Stimulated activated CD4-positive, alpha-beta T cell treated with anti-CD3 and anti-CD28 coated beads, Interleukin-1b, Interleukin-23, amount 100 ng/mL, for 48 hours (primary cell): ENCODE measurements at regions not wholly inside any gene's neighbourhood (a gene's known extent, or its start where the extent isn't known, plus 50 kb on each side); places are given as distances from the start of the nearest gene placed in this dataset.

Experiments used
- DNase-seq: peaks from one replicate; pipeline ENCODE4 v3.0.0-alpha.2; 2020

DNA sequence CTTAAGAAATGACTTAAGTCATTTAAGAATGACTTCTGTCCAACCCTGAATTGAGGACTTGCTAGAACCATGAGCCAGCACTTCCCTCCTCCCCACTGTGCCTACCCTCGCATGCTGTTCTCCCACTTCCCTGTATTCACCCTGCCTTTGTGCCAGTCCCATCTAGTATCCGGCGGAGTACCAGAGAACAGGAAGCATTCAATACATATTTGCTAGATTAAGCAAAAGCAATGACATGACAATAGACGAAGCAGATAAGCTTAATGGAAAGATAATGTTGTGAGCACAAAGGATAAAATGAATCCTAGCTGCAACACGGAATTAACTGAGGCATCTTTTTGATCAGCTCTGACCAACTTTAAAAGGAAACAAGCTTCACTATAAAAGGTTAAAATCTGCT, 328.5 kb downstream of the TDRD15 start:
- DNase-seq: no peak

DNA sequence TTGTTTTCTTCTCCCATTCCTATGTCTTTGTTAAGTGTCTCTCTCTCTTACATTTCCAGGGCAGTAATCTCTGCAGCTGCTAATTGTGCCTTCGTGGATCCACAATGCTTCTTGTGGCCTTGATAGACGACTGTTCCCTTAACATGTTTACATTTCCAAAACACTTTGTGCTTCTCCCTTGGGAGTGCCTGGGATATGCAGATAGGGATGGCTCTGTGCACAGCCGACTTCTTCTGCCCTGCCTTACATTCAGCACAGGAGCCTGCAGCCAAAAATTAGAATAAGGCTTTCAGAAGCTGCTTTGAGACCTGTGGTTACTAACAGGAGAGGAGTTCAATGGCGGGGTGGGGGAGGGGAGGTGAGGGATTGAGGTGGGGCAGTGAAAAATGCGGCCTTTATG, 328.9 kb downstream of the TDRD15 start:
- no peak for DNase-seq

DNA sequence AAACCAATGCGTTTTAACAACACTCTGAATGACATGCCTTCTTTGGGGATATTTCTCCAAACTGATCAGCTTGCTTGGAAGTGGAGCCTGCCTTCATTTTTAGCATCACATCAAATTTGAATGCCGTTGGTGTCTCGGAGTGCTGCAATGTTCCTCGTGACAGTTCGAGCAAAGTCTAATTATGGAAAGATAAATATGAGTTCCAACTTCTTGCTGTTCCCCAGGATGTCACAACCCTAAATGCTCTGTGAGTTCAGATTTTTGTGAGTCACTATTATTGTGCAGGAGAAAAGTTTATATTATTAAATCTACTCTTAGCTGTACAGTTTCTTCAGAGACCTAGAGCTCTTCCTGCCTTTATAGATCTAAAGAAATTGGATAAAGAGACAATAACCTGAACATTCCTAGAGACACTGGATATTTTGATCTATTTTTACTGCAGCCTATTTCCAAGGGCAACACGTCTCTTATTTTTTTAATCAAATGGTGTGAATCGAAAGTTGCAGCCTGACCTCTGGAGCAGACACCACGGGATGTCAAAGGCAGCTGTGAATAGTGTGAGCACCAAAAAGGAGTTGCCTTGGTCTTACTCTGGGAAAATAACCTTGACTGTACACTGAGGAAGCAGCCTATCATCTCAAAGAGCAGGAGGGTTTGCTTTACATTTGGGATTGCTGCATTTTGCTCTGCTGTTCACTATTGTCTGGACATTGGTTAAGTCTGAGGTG, 330.1 kb downstream of the TDRD15 start:
- no peak for DNase-seq

DNA sequence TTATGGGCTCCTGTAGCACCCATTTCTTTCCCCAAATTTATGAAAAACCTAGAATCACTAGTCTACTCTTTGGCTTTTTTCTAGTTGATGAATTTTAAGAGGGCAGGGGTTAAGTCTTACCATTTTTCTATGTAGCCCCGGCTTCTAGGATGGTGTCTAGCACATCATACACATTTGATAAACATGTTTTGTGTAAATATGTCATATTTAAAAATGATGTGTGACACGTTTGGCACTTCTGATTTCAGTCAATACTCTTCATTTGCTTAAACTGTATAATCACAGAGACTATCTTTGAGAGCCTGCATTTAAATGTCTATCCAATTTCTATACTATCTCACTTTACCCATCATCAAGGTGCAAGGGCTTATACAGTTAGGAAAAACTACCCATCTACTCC, 331.1 kb downstream of the TDRD15 start:
- no peak for DNase-seq

DNA sequence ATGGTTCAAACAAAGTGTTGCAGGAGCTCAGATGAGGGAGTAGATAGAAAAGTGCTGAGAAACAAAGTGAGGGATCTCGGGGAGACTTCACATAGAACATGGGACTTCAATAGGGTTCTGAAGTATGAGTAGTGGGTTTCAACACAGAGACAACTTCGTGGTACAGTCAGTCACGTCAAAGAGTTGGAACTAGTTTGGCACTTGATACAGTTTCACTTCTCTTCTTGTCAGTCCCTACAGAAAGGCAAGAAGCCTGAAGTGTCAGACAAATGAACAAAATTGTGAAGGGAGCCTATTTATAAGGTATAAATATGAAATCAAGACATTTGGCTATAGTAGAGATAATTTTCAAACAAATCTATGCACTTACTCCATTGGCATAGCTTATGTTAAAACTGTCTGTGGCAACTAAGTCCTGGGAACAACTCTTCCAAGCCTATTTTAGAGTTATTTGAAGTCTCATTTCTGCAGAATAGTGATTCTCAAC, 338.0 kb downstream of the TDRD15 start:
- DNase-seq: no peak

GRCh38 chr2:21466341-21466927, 342.7 kb downstream of the TDRD15 start:
- no peak for DNase-seq

DNA sequence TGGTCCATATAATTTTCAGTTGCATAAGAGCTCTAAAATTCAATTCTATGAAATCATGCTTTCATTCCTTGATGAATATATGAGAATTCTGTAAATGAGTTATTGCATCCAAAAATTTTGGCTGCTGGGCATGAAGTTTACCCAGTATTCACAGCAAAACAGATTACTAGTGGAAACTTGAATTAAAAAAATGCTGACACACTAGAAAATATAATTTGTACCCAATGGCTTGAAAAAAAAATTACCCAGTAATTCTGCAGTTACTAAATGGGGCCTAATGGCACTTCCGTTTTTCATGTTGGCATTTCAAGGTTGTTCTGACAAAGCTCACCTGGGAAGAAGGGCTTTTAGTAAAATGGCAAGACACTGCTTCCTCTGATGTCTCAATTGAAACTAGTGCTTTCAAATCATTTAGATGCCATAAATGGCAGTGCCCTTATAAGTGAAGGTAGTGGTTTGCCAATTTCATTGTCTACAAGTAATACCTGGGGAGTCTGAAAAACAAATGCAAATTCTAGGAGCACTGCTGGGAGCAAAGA, 343.6 kb downstream of the TDRD15 start:
- no peak for DNase-seq

DNA sequence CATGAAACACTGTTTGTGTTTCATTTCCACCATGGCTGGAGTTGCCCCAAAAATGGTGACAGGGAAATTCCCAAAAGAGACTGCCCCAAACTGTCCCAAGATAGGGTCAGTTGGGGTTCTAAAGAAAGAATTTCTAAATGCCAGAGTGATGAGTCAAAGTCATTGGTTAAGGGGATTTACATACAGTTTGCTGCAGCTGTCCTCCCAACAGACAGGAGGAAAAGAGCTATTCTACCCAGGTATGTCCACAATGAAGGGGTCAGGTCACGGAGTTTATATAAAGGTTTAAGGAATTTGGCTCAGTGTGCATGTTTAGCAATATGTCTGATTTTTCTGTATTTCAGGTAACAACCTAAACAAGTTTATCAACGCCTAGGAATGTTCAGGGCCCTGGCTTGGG, 344.1 kb downstream of the TDRD15 start:
- DNase-seq: no peak

DNA sequence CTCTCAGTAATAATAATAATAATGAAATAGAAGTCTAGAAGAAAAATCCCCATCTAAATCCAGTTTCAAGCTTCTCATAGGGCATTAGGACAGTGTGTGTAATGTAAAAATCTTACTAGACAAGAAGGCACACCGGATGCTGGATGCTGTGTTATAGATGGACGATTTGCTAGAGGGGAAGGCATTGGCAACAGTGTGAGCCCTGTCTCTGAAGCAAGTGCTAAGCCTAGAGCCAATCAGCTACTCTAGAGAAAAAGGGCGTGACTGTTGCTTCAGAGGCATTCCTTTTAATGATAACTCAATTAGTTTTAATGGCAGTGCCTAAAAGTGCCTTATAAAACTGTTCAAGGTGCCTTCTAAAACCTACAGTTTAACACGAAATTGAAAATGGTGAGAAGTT, 344.9 kb downstream of the TDRD15 start:
- no peak for DNase-seq

DNA sequence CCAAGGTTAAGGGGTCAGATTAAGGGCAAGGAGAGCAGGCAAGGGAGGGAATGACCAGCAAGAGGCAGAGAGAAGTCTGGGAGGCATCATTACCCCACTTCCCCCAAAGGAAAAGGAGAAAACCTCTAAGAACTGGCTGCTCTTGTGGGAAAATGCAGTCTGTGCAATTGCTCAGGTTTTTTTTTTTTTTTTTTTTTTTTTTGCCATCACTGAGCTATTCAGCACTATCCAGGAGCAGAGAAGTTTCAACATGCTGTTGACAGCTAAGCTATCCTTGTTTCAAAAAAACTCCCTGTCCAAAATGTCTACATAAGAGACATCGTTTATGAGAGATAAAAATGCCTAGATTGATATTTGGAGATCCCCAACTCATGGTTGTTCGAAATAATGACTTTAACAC, 345.4 kb downstream of the TDRD15 start:
- no peak for DNase-seq

DNA sequence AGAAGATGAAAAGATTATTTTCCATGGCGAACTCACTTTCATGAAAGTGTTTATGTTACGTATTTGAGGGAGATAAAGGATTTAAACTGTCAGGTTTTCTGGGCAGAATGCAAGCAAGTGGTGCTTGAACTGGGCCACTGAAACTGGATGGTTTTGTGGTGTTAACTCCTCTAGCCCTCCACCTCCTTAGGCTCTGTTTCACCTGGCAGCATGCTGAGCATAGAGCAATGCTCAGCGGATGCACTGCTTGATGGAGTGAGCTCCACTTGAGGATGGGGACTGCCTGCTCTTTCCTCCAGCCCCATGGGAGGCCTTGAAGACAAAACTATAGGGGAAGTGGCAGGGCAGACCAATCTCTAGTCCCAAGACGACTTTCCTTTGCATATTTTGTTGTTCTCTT, 345.8 kb downstream of the TDRD15 start:
- no peak for DNase-seq

DNA sequence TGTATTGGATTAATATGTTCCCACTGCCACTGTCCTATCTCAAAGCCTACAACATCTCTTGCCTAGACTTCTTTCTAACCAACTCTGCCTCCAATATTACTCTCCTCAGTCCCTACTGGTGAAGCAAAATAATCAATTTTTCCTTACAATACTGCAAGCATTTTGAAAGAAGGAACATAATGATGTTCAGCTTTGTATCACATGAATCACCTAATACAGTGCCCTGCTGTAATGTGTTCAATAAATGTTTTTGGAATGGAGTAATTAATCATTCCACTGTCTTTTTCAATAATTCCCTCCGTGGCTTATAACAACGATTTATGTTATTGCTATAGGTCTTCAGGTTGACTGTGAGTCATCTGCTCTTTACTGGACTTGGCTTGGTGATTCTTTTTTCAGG, 356.4 kb downstream of the TDRD15 start:
- DNase-seq: no peak

DNA sequence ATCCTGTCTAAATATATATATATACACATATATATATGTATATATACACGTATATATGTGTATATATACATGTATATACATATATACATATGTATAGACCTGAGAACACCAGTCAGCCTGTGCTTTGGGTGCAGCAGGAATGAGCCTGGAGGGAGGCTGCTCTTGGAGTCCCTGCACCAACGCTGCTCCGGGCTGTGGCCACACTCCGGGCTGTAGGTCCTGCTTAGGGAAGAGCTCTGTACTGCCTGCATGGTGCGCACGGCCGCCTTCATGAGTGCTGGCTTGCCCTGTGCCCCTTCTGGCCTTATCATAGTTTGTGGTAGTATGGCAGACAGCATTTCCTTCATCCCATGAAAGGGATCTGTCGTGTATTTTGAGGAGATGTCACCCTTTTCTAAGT, 360.9 kb downstream of the TDRD15 start:
- DNase-seq: no peak

GRCh38 chr2:21486445-21486844, 362.7 kb downstream of the TDRD15 start:
- no peak for DNase-seq

DNA sequence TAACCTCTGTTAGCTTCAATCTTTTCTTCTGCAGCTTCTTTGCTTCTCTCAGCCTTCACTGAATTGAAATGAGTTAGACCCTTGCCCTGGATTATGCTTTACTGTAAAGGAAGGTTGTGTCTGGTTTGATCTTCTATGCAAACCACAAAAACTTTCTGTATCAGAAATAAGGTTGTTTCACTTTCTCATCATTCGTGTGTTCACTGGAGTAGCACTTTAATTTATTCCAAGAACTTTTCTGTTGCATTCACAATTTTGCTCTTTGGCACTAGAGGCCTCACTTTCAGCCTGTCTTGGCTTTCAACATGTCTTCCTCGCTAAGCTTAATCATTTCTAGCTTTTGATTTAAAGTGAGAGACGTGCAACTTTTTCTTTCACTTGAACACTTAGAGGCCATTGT, 365.3 kb downstream of the TDRD15 start:
- no peak for DNase-seq

DNA sequence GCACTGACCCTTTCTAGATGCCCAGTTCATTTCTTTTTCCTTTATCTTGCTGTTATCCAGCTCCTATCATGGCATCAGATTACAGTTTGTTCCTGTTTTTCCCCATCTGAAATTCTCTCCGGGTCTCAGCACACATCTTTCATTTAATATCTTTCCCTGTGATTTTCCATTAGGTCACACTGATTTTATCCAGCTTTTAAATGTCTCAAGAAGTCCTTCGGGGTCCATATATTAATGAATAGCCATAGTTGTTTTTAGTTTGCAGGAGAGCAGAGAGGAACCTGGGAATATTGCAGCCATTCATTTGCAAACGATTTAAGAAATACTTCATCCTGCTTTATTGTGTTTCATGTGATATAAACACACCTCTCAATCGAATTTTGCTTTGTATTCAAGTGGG, 374.2 kb downstream of the TDRD15 start:
- no peak for DNase-seq

DNA sequence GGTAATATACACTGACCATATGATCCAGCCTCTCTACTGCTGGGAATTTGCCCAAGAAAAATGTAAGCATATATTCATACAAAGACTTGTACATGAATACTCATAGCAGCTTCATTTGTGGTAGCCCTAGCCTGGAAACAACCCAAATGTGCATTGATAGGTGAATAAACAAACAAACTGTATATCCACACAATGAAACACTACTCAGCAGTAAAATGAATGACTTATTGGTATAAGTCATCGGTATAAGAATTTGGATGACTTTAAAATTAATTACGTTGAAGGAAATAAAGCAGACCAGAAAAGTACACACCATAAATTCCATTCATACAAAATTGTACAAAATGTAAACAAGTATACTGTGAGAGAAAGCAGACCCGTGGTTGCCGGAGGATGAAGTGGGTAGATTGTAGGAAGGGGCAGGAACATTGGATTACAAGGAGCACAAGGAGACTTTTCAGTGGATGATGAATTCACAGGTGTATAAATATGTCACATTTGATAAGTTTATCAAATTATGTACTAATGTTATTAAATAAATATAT, 376.7 kb downstream of the TDRD15 start:
- DNase-seq: no peak

DNA sequence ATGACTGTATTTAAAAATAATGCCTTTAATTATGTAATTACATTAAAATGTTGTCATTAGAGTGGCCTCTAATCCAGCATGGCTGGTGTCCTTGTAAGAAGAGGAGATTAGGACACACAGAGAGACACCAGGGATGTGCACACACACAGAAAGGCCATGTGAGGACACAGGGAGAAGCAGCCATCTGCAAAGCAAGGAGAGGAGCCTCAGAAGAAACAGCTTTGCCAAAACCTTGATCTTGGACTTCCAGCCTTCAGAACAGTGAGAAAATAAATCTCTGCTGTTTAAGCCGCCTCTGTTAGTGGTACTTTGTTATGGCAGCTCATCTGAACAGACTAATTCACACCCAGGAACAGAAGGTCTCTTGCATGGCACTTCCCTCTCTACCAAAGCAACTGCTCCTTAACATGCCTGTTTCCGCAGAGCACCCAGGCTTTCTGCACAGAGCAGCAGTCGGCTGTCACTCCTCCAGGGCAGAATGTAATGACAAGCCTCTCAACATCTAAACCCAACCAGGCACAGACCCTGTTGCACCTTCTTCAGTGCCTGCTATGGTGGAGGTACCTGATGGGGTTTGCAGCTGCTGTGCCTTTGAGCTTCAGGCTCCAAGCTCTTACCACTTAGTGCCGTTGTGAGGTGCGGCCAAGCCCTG, 377.7 kb downstream of the TDRD15 start:
- no peak for DNase-seq

- DNase-seq: no peak
Observed at GRCh38 chr2:21515903-21516302, 392.1 kb downstream of the TDRD15 start.

DNA sequence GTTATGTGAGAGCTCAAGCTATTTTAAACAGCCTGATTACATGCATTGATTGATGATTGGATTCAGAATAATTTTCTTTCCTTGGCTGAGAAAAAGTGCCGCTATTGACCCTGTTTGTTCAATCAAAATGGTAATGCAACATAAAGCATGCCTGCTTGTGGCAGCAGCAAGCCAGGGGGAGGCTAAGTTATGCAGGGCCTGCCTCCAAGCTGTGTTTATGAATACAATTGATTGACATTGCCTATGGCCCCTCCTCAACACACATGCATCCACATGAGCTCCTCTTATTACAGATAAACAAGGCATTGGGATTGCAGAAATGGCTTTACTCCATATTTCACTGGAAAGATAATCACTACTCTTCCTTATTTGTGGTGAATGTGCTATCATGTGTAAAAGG, 395.6 kb downstream of the TDRD15 start:
- DNase-seq: no peak

DNA sequence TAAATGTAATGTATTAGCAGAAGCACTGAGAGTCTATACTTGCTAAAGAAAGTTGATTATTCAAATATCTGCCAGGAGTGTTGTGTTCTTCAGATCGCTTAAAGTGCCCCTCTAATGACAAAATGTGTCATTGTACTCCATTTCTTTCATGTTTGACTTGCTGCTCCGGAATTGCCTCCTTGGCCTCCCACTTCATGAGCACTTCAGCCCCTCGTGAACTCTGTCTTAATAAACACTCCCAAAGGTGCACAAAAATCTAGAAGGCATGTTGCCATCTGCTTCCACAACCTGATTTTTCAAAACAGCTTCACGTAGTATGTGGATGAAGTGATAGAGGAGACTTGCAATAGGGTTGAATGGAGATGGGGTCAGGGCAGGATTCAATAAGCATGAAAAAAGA, 396.1 kb downstream of the TDRD15 start:
- no peak for DNase-seq

GRCh38 chr2:21535826-21536225, 412.1 kb downstream of the TDRD15 start:
- no peak for DNase-seq

DNA sequence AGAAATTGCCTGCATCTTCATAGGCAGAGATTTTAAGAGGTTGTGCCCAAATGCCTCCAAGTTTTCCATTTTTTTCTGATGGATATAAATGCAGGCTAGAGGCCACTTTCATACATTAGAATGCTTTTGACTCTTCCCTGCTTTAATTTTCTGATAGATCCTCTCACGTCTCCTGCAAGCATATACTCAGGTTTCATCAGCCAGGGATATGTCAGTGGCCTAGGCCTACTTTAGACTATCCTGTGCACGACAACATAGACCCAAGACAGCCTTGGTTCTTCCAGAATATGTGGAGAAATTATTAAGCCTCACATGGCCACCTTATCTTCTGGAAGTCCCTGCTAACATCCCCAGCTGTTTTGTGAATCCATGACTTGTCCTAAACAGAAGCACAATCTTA, 415.9 kb downstream of the TDRD15 start:
- no peak for DNase-seq

GRCh38 chr2:21543630-21544029, 419.9 kb downstream of the TDRD15 start:
- no peak for DNase-seq
